Vagina (tissue), 2 donors: ENCODE measurements at regions not wholly inside any gene's neighbourhood (a gene's known extent, or its start where the extent isn't known, plus 50 kb on each side); places are given as distances from the start of the nearest gene placed in this dataset.

Source experiments
- DNase-seq, 2 donors: peaks; one replicate each; pipeline ENCODE4 v3.0.0-alpha.2; 2017; ENCODE audit errors: extremely low spot score in 2 of 2
- H3K27ac ChIP-seq: fragments of 200-600 bp; sonication (generic); one replicate; pipeline ENCODE4 v1.5.1; 2019
- H3K27me3 ChIP-seq: fragments of 200-600 bp; sonication (generic); one replicate; pipeline ENCODE4 v1.5.1; 2019
- H3K36me3 ChIP-seq, 2 donors: fragments of 200-600 bp; sonication (generic); one replicate each; pipeline ENCODE4 v1.5.1; 2017 to 2019
- H3K4me1 ChIP-seq: fragments of 200-600 bp; sonication (generic); one replicate; pipeline ENCODE4 v1.5.1; 2019
- H3K4me3 ChIP-seq, 2 donors: fragments of 200-600 bp; sonication (generic); 1 replicate in 1 of 2; 2 replicates in 1 of 2; pipeline ENCODE4 v1.5.1; 2016 to 2019
- H3K9me3 ChIP-seq: fragments of 200-600 bp; sonication (generic); one replicate; pipeline ENCODE4 v1.5.1; 2019
- CTCF ChIP-seq, 3 experiments: fragments of 450-650 bp in 2 of 3; fragments of 200-600 bp in 1 of 3; sonication (generic) in 1 of 3; IDR thresholded peaks; one replicate each; pipeline ENCODE4 v1.5.1; 2017 to 2019; ENCODE audit warnings: antibody characterized with exemption in 3 of 3, mild to moderate bottlenecking in 2 of 3, moderate library complexity in 2 of 3
- POLR2A ChIP-seq, 2 donors: fragments of 450-650 bp; IDR thresholded peaks; one replicate each; pipeline ENCODE4 v1.6.1; 2017; ENCODE audit warnings: antibody characterized with exemption in 2 of 2, mild to moderate bottlenecking in 2 of 2, moderate library complexity in 2 of 2
- POLR2AphosphoS5 ChIP-seq, 2 donors: sonication (generic); formaldehyde crosslinking; IDR thresholded peaks; one replicate each; pipeline ENCODE4 v1.9.0; 2017; ENCODE audit warnings: antibody characterized with exemption in 2 of 2, mild to moderate bottlenecking in 2 of 2, low read depth in 1 of 2; ENCODE audit not compliant: insufficient read depth in 1 of 2
- intact Hi-C: fragments of 100-400 bp; cut with DNase I; formaldehyde crosslinking; loops from one replicate; pipeline ENCODE4 v1.15.1; 2023

- TF ChIP-seq CTCF (IDR thresholded peaks at IDR 0.05) (no peak), POLR2AphosphoS5 (IDR thresholded peaks at IDR 0.05; ENCODE audit: insufficient read depth in 1 of 2, low read depth in 1 of 2) (no peak), POLR2A (IDR thresholded peaks at IDR 0.05) (no peak)
- intact Hi-C loops = no loop called here
Measured at GRCh38 chr17:73797594-73798110, 153.4 kb upstream of the SDK2 start.

GRCh38 chr17:73798111-73798748, 154.0 kb upstream of the SDK2 start:
- H3K27ac ChIP-seq = no peak overlapping the region
- no peaks in the 10 kb centered on the region for H3K4me1 ChIP-seq
- intact Hi-C loops = no loop called here
- no peaks in the 10 kb centered on the region for H3K9me3 ChIP-seq
- H3K36me3 ChIP-seq = no peaks in the 10 kb centered on the region
- TF ChIP-seq POLR2A (IDR thresholded peaks at IDR 0.05) (no peak), POLR2AphosphoS5 (IDR thresholded peaks at IDR 0.05; ENCODE audit: insufficient read depth in 1 of 2, low read depth in 1 of 2) (no peak), CTCF (IDR thresholded peaks at IDR 0.05) (no peak)
- no peak for DNase-seq
- no peaks in the 10 kb centered on the region for H3K27me3 ChIP-seq
- no peak overlapping the region for H3K4me3 ChIP-seq

More at GRCh38 chr17:73797594-73798110, 153.4 kb upstream of the SDK2 start:
- Histone ChIP-seq H3K4me3 (no peak overlapping the region), H3K27me3 (no peaks in the 10 kb centered on the region), H3K4me1 (no peaks in the 10 kb centered on the region), H3K9me3 (no peaks in the 10 kb centered on the region), H3K27ac (no peak overlapping the region), H3K36me3 (no peaks in the 10 kb centered on the region)
- DNase-seq = no peak

- no peak for TF ChIP-seq POLR2A (IDR thresholded peaks at IDR 0.05)
- TF ChIP-seq CTCF (IDR thresholded peaks at IDR 0.05) = no peak
- TF ChIP-seq POLR2AphosphoS5 (IDR thresholded peaks at IDR 0.05; ENCODE audit: insufficient read depth in 1 of 2, low read depth in 1 of 2) = no peak
- Histone ChIP-seq H3K9me3 (no peaks in the 10 kb centered on the region), H3K36me3 (no peaks in the 10 kb centered on the region), H3K27ac (no peak overlapping the region), H3K4me3 (no peak overlapping the region), H3K27me3 (no peaks in the 10 kb centered on the region), H3K4me1 (no peaks in the 10 kb centered on the region)
- intact Hi-C loops = no loop called here
- no peak for DNase-seq
Measured at GRCh38 chr17:73799096-73799495, 154.9 kb upstream of the SDK2 start.

- H3K4me3 ChIP-seq = no peak overlapping the region
- H3K36me3 ChIP-seq = no peaks in the 10 kb centered on the region
- intact Hi-C loops = no loop called here
- no peaks in the 10 kb centered on the region for H3K4me1 ChIP-seq
- no peaks in the 10 kb centered on the region for H3K9me3 ChIP-seq
- H3K27ac ChIP-seq = no peak overlapping the region
- H3K27me3 ChIP-seq = no peaks in the 10 kb centered on the region
- TF ChIP-seq POLR2A (IDR thresholded peaks at IDR 0.05) (no peak), CTCF (IDR thresholded peaks at IDR 0.05) (no peak), POLR2AphosphoS5 (IDR thresholded peaks at IDR 0.05; ENCODE audit: insufficient read depth in 1 of 2, low read depth in 1 of 2) (no peak)
- no peak for DNase-seq
Measured at GRCh38 chr17:73799781-73800627, 155.8 kb upstream of the SDK2 start.

GRCh38 chr17:73800893-73801292, 156.6 kb upstream of the SDK2 start:
- H3K4me3 ChIP-seq = no peak overlapping the region
- no peaks in the 10 kb centered on the region for H3K4me1 ChIP-seq
- no peaks in the 10 kb centered on the region for H3K36me3 ChIP-seq
- H3K27ac ChIP-seq = no peak overlapping the region
- DNase-seq = no peak
- no peaks in the 10 kb centered on the region for H3K27me3 ChIP-seq
- TF ChIP-seq CTCF (IDR thresholded peaks at IDR 0.05) (no peak), POLR2A (IDR thresholded peaks at IDR 0.05) (no peak), POLR2AphosphoS5 (IDR thresholded peaks at IDR 0.05; ENCODE audit: insufficient read depth in 1 of 2, low read depth in 1 of 2) (no peak)
- no peaks in the 10 kb centered on the region for H3K9me3 ChIP-seq
- intact Hi-C loops = no loop called here
